PC-9 (cell line): ENCODE measurements at regions not wholly inside any gene's neighbourhood (a gene's known extent, or its start where the extent isn't known, plus 50 kb on each side); places are given as distances from the start of the nearest gene placed in this dataset.

Experiments used
- BruUV-seq: library from RNA; stranded (reverse); fragments of 400-500 nt; replicated peaks from 2 replicates; lab custom pipeline; 2021; lab: Mats Ljungman, UMichigan
- CTCF ChIA-PET: fragments of 300-600 bp; sonication (Branson Sonifier 250); formaldehyde crosslinking; loops from one replicate; lab custom pipeline; 2022; ENCODE audit warnings: antibody characterized with exemption; lab: Charles Lee
- POLR2A ChIA-PET: fragments of 300-600 bp; sonication (Branson Sonifier 250); formaldehyde crosslinking; loops from one replicate; lab custom pipeline; 2022; ENCODE audit warnings: antibody characterized with exemption; ENCODE audit not compliant: unreplicated experiment; lab: Charles Lee
- DNase-seq, 2 experiments: peaks; one replicate each; pipeline versions ENCODE4 v3.0.0 to v3.0.0-alpha.2; 2015 to 2022; ENCODE audit warnings: mixed read lengths in 1 of 2
- H2AFZ ChIP-seq: fragments of 200-600 bp; sonication (generic); 2 replicates; pipeline ENCODE4 v1.8.1; 2017; ENCODE audit warnings: antibody characterized with exemption
- H3F3A ChIP-seq: fragments of 200-600 bp; sonication (generic); 2 replicates; pipeline ENCODE4 v1.8.1; 2017; ENCODE audit warnings: antibody characterized with exemption, mild to moderate bottlenecking, low read depth; ENCODE audit not compliant: insufficient read depth
- H3K27ac ChIP-seq: fragments of 200-600 bp; sonication (generic); 2 replicates; pipeline ENCODE4 v1.6.1; 2016; ENCODE audit warnings: mixed run types
- H3K27me3 ChIP-seq: fragments of 200-600 bp; sonication (generic); 2 replicates; pipeline ENCODE4 v1.6.1; 2016; ENCODE audit warnings: low read depth, mixed run types; ENCODE audit not compliant: insufficient read depth
- H3K36me3 ChIP-seq: fragments of 200-600 bp; sonication (generic); 2 replicates; pipeline ENCODE4 v1.6.1; 2016; ENCODE audit warnings: low read depth, mixed run types
- H3K4me1 ChIP-seq: fragments of 200-600 bp; sonication (generic); replicated peaks from 2 replicates; pipeline ENCODE4 v1.6.1; 2016; ENCODE audit warnings: mixed run types; ENCODE audit not compliant: insufficient read depth
- H3K4me2 ChIP-seq: fragments of 200-600 bp; sonication (generic); 2 replicates; pipeline ENCODE4 v1.6.1; 2017; ENCODE audit warnings: mixed run types
- H3K4me3 ChIP-seq: fragments of 200-600 bp; sonication (generic); 2 replicates; pipeline ENCODE4 v1.6.1; 2016; ENCODE audit warnings: mixed run types
- H3K79me2 ChIP-seq: fragments of 200-600 bp; sonication (generic); 2 replicates; pipeline ENCODE4 v1.6.1; 2017; ENCODE audit warnings: low read depth, mixed run types
- H3K9me2 ChIP-seq: fragments of 200-600 bp; sonication (generic); 2 replicates; pipeline ENCODE4 v1.8.1; 2017; ENCODE audit warnings: mild to moderate bottlenecking; ENCODE audit not compliant: insufficient read depth
- H3K9me3 ChIP-seq: fragments of 200-600 bp; sonication (generic); 2 replicates; pipeline ENCODE4 v1.8.1; 2016; ENCODE audit warnings: low read depth; ENCODE audit not compliant: insufficient read depth
- H4K20me1 ChIP-seq: fragments of 200-600 bp; sonication (generic); 2 replicates; pipeline ENCODE4 v1.8.1; 2017; ENCODE audit not compliant: insufficient read depth
- EZH2 ChIP-seq: fragments of 200-600 bp; sonication (generic); IDR thresholded peaks from 2 replicates; pipeline ENCODE4 v1.8.0; 2017; ENCODE audit warnings: antibody characterized with exemption, low read depth
- intact Hi-C: fragments of 100-400 bp; cut with micrococcal nuclease; formaldehyde crosslinking; loops from one replicate; pipeline ENCODE4 v1.10.0; 2022; ENCODE audit not compliant: unreplicated experiment
- TF ChIP-seq, protein P1 (sequence below): fragments of 200-600 bp; sonication (generic); conservative IDR thresholded peaks from 2 replicates; pipeline ENCODE4 v1.6.1; 2017; ENCODE audit warnings: mixed run types, antibody characterized with exemption, mild to moderate bottlenecking, moderate library complexity

DNA sequence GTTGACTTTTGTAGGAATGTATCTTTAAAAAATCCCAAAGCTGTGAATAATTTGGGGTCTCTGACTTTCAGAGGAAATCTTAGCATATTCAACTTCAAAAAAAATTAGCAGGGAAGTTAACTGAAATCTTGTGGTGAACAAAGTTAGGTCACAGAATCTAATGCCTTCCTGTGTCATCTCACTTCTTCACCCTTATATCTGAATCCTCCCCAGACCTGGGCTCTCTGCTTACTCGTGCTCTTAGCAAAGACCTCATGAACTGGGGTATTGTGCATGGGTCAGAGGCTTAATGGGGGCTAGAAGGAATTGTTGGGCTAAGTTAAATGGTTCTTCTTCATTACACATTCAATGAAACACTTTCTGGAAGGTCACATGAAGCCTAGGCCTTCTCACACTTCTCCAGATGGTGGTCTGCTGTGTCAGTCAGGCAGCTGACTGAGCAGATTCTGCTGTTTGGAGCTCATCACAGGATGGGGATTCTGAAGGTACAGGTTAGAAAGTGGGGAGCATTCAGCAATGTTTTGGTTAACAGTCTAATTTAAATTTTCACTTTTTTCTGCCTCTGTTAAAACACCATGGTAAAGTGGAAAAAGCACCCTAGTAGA lies 131.3 kb downstream of the SUCLG1 start:
- Histone ChIP-seq H3K27me3 (peaks cover 4% of the 10 kb centered on the region; the same call in 1 of the 2 replicates), H3K4me3 (no peak overlapping the region), H4K20me1 (no peaks in the 10 kb centered on the region), H3K4me2 (no peak overlapping the region), H3K27ac (no peak overlapping the region), H3K36me3 (no peaks in the 10 kb centered on the region), H3K9me2 (no peaks in the 10 kb centered on the region), H2AFZ (no peak overlapping the region), H3K9me3 (no peaks in the 10 kb centered on the region), H3K4me1 (no peaks in the 10 kb centered on the region), H3F3A (no peaks in the 10 kb centered on the region), H3K79me2 (no peaks in the 10 kb centered on the region)
- no TSS peak for BruUV-seq
- ChIA-PET CTCF (no interaction called here), POLR2A (no interaction called here)
- TF ChIP-seq, protein P1, sequence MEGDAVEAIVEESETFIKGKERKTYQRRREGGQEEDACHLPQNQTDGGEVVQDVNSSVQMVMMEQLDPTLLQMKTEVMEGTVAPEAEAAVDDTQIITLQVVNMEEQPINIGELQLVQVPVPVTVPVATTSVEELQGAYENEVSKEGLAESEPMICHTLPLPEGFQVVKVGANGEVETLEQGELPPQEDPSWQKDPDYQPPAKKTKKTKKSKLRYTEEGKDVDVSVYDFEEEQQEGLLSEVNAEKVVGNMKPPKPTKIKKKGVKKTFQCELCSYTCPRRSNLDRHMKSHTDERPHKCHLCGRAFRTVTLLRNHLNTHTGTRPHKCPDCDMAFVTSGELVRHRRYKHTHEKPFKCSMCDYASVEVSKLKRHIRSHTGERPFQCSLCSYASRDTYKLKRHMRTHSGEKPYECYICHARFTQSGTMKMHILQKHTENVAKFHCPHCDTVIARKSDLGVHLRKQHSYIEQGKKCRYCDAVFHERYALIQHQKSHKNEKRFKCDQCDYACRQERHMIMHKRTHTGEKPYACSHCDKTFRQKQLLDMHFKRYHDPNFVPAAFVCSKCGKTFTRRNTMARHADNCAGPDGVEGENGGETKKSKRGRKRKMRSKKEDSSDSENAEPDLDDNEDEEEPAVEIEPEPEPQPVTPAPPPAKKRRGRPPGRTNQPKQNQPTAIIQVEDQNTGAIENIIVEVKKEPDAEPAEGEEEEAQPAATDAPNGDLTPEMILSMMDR = no peak
- no peak for TF ChIP-seq EZH2
- intact Hi-C loops = no loop called here
- no peak for DNase-seq

DNA sequence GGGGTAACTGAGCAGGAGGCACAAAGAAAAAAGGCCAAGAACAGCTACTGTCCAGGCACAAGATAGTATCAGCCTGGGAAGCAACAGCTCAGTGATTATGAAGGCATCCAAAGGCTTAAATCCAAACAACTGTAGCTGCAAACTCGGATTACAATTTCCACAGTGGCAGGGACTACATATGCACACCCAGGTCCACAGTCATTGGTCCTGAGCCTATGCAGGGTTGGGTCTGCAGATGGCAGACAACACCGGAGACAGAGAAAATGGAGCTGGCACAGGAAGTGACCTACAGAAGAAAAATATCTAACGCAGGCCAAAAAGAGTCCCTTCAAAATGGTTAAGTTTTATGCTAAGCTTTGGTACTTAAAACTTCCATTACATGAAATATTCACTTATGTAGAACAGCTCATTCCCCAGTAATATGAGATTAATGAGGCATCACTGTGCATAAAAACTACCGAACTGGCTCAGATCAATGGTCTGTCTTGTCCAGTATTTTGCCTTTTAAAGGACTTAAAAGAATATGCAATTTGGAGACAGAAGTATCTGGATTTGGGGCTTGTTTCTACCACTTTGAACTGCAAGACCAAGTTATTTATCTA lies 132.1 kb downstream of the SUCLG1 start:
- H3K4me3 ChIP-seq = no peak overlapping the region
- POLR2A ChIA-PET = no interaction called here
- CTCF ChIA-PET = no interaction called here
- DNase-seq = no peak
- no peak for TF ChIP-seq EZH2
- TF ChIP-seq, protein P1 = no peak
- H3K9me3 ChIP-seq = no peaks in the 10 kb centered on the region
- no peaks in the 10 kb centered on the region for H4K20me1 ChIP-seq
- intact Hi-C loops = no loop called here
- BruUV-seq = no TSS peak
- peaks cover 4% of the 10 kb centered on the region; the same call in 1 of the 2 replicates for H3K27me3 ChIP-seq
- no peaks in the 10 kb centered on the region for H3K4me1 ChIP-seq
- H2AFZ ChIP-seq = no peak overlapping the region
- no peak overlapping the region for H3K27ac ChIP-seq
- no peaks in the 10 kb centered on the region for H3K36me3 ChIP-seq
- no peaks in the 10 kb centered on the region for H3F3A ChIP-seq
- H3K9me2 ChIP-seq = no peaks in the 10 kb centered on the region
- no peaks in the 10 kb centered on the region for H3K79me2 ChIP-seq
- no peak overlapping the region for H3K4me2 ChIP-seq

DNA sequence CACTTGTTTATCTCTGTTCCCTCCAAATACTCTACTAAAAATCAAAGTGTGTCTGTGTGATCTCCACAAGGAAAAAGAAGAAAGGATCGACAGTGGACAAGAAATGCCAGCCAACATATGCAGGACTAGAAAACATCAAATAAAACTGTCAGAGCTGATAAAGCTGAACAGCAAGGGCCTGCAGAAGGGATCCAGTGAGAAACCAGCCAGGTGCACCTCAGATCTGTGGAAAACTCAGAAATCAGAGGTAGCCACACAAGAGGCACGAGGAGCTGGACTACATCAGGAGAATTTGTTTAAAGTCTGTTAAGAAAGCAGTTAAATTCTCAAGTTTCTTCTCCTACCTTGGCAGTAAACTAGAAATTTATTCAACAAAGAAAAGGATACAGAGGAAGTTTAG lies 135.2 kb downstream of the SUCLG1 start:
- intact Hi-C loops = no loop called here
- TF ChIP-seq, protein P1 = no peak
- TF ChIP-seq EZH2 = no peak
- no peak overlapping the region for H3K4me2 ChIP-seq
- H3K9me2 ChIP-seq = no peaks in the 10 kb centered on the region
- H3K9me3 ChIP-seq = no peaks in the 10 kb centered on the region
- ChIA-PET CTCF (no interaction called here), POLR2A (no interaction called here)
- no peaks in the 10 kb centered on the region for H3K79me2 ChIP-seq
- H3K4me3 ChIP-seq = no peak overlapping the region
- no peaks in the 10 kb centered on the region for H4K20me1 ChIP-seq
- no peaks in the 10 kb centered on the region for H3K36me3 ChIP-seq
- H3K27ac ChIP-seq = no peak overlapping the region
- H3F3A ChIP-seq = no peaks in the 10 kb centered on the region
- H3K27me3 ChIP-seq = peaks cover 17% of the 10 kb centered on the region
- DNase-seq = no peak
- no peaks in the 10 kb centered on the region for H3K4me1 ChIP-seq
- no TSS peak for BruUV-seq
- no peak overlapping the region for H2AFZ ChIP-seq
